ENCODE measurements at regions not wholly inside any gene's neighbourhood (a gene's known extent, or its start where the extent isn't known, plus 50 kb on each side); places are given as distances from the start of the nearest gene placed in this dataset.

DNA sequence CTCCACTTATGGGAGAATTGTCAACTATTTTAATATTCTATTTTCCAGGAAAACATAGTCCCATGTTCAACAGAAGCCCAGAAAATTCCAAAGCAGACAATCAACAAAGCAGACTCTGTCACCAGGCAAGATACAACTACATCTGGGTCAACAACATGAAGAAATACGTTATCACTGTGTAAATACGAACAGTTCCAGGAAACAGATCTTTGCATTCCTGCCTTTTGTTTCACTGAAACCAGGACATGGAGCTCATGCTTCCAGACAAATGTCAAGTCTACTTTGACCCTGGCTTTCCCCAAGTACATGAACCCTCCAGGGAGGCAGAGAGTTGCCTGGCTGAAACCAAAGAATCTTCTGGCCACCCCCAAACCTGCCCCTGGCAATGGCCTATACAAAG, 106.7 kb downstream of the SETD4 start:
- no peak overlapping the region for H3T11ph ChIP-seq (ENCODE audit: low read length)
- no peak overlapping the region for H4K5ac ChIP-seq (ENCODE audit: insufficient read length, low read depth, low read length)
- no peak overlapping the region for H2BK12ac ChIP-seq (ENCODE audit: insufficient read length, low read depth, low read length)
- Mint-ChIP-seq H3K4me1 (no peaks in the 10 kb centered on the region), H3K27me3 (ENCODE audit: low read depth) (peaks cover 2% of the 10 kb centered on the region; the same call in 1 of the 2 replicates), H3K9me3 (no peaks in the 10 kb centered on the region), H3K27ac (no peak overlapping the region), H3K36me3 (ENCODE audit: insufficient read depth in 1 of 3, low read depth in 3 of 3) (no peaks in the 10 kb centered on the region; a peak in 1 of 7 replicates), H3K4me3 (no peak overlapping the region)
- H3K4ac ChIP-seq (ENCODE audit: low read depth, low read length) = no peak overlapping the region
- H2BK5ac ChIP-seq (ENCODE audit: insufficient read length, low read length) = no peak overlapping the region
- H4K8ac ChIP-seq (replicated peaks; ENCODE audit: insufficient read length, low read depth, low read length) = no peak overlapping the region
- no peak overlapping the region for H4K91ac ChIP-seq (ENCODE audit: insufficient read length, low read depth, low read length)
- no peak overlapping the region for H2BK120ac ChIP-seq (ENCODE audit: low read depth, low read length, poor library complexity, severe bottlenecking)
- no peaks in the 10 kb centered on the region for H3K4me1 ChIP-seq (ENCODE audit: insufficient read depth, low read length)
- H3K23ac ChIP-seq (ENCODE audit: insufficient read length, low read depth, low read length) = no peak overlapping the region
- no CpG with 5 or more reads among the region's 2 CpGs for WGBS (ENCODE audit: extremely low coverage, insufficient read length, low lambda C conversion rate)
- no peak overlapping the region for H2AK5ac ChIP-seq (ENCODE audit: insufficient read length, low read length)
- no peaks in the 10 kb centered on the region for H3K9me3 ChIP-seq (ENCODE audit: control insufficient read depth, low read depth, low read length)
- no peak overlapping the region for H2BK15ac ChIP-seq (ENCODE audit: low read depth, low read length)
- no peak overlapping the region for H2BK20ac ChIP-seq (ENCODE audit: low read depth, low read length, poor library complexity, severe bottlenecking)
- no peaks in the 10 kb centered on the region for H3K79me1 ChIP-seq (ENCODE audit: insufficient read depth, low read depth, low read length, poor library complexity, severe bottlenecking)
- no peak for TF ChIP-seq CTCF (conservative IDR thresholded peaks at IDR 0.05)
- H3K27me3 ChIP-seq (ENCODE audit: insufficient read depth, low read length) = no peaks in the 10 kb centered on the region
- no peak overlapping the region for H3K56ac ChIP-seq (ENCODE audit: insufficient read length, low read depth, low read length)
- H3K27ac ChIP-seq (ENCODE audit: insufficient read length, low read depth, low read length) = no peak overlapping the region
- H4K20me1 ChIP-seq (ENCODE audit: control insufficient read depth, insufficient read depth, insufficient read length) = no peaks in the 10 kb centered on the region
- H3K79me2 ChIP-seq (ENCODE audit: insufficient read depth, low read length) = no peaks in the 10 kb centered on the region
- H3K18ac ChIP-seq (ENCODE audit: insufficient read length, low read depth, low read length) = no peak overlapping the region
- H2AFZ ChIP-seq (ENCODE audit: low read length) = no peak overlapping the region
- no peak for DNase-seq
- no peaks in the 10 kb centered on the region for H3K23me2 ChIP-seq (ENCODE audit: insufficient read length, low read depth, low read length, poor library complexity, severe bottlenecking)
- no peak overlapping the region for H3K9ac ChIP-seq (ENCODE audit: extremely low read depth, insufficient read length, low read length)
- no peak overlapping the region for H3K4me2 ChIP-seq (ENCODE audit: insufficient read depth, insufficient read length, low read length)
- H3K14ac ChIP-seq (ENCODE audit: insufficient read depth, low read length) = no peak overlapping the region

Measured in H9 (cell line).